ENCODE measurements at regions not wholly inside any gene's neighbourhood (a gene's known extent, or its start where the extent isn't known, plus 50 kb on each side); places are given as distances from the start of the nearest gene placed in this dataset.
"Not testable (repeated sequence)": the region's sequence is repeated elsewhere in the genome, so short reads cannot be mapped to it uniquely, and the experiment has no call there.

DNA sequence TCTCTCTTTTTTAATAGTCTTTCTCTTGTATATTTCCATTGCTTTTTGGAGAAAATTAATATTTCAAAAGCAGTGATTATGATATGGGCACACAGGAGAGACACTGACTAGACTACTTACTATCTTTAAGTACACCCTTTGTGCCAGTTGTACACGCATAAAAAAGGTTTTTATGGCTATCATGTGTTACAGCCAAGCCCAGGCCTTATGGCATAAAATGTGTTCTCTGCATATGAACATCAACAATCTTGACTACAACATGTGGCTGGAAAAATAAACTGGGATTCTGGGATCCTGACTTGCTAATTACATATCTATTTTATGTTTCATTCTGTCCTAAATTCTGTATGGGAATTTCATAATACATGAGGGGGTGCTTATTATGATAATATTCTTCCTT lies 1401.8 kb downstream of the SLITRK5 start:
- no peak for DNase-seq

DNA sequence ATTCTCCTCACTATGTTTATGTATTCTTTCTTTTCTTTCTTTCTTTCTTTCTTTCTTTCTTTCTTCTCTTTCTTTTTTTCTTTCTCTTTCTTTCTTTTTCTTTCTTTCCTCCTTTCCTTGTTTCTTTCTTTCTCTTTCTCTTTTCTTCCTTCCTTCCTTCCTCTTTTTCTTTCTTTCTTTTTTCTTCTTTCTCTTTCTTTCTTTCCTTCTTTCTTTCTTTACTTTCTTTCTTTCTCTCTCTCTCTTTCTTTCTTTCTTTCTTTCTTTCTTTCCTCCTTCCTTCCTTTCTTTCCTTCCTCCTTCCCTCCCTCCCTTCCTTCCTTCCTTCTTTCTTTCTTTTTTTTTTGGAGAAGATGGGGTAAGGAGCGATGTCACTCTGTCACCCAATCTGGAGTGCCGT lies 1405.5 kb downstream of the SLITRK5 start:
- DNase-seq = no peak

DNA sequence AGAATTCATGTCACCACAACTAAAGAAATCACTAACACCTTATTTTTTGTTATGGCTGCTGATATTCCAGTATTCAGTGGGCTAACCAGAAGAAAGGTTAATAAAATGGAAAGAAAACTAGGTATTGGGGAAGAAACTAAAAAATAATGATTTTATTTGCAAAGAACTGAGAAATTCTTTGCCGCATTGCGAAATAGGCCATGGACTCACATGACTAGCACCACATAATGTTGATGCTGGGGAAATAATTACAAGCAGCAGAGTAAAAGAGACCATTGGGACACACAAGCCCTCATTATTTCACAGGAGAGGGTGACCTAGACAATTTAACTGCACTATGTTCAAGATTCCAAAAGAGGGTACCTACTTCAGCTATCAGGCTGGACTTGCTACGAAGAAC lies 1411.5 kb downstream of the SLITRK5 start:
- DNase-seq = no peak

GRCh38 chr13:89088107-89088506 lies 1416.9 kb downstream of the SLITRK5 start:
- not testable (repeated sequence) for DNase-seq

- DNase-seq = no peak
Observed at GRCh38 chr13:89097994-89098393, 1426.8 kb downstream of the SLITRK5 start.

GRCh38 chr13:89113744-89114143 lies 1442.6 kb downstream of the SLITRK5 start:
- DNase-seq = no peak

DNA sequence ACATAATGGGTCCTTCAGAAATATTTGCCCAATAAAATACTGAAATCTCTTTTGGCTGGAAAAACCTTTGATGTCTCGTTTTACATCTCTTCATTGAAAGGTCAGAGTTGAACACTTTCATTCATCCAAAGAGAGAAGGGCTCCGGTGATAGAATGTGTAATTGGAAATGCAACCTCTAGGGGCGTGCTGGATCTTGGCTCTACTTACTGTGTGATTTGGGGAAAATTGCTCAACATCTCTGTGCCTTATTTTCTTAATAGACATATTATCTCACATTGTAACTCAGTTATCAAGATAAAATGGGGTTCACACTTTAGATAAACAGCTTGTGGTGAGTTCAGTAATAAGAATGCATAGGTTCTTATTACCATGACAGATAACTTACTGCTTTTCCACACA lies 1444.1 kb downstream of the SLITRK5 start:
- DNase-seq = no peak

- no peak for DNase-seq
Observed at GRCh38 chr13:89136678-89137077, 1465.5 kb downstream of the SLITRK5 start.

DNA sequence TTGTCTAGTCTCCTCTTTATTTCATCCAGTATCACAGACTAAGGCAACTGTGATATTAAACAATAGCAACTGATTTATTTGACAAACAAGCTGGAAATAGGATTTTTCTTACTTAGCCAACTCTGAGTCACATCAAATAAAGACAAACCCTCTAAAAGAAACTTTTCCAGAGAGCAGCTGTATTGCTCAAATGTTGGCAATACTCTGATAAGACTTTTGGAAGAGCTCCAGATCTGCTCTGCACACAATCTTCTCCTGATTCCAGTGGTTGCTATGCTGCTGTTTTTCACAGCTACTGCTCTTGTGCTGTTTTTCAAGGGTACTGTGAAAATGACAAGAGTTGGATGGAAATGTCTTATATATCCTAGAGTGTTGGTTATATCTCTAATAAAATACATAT lies 1479.2 kb downstream of the SLITRK5 start:
- no peak for DNase-seq

DNA sequence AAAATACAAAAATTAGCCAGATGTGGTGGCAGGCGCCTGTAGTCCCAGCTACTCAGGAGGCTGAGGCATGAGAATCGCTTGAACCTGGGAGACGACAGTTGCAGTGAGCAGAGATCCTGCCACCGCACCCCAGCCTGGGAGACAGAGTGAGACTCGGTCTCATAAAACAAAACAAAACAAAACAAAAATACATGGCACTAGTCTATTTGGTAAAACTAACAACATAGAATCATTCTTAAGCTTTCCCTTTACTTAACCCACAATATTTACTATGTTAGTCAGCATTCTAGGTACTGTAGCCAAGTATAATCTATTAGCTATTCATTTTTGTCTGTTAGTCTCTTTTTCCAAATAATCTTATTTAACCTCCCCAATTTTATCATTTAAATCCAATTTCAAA lies 1482.8 kb downstream of the SLITRK5 start:
- DNase-seq = no peak

- DNase-seq = no peak
Observed at GRCh38 chr13:89163096-89163495, 1491.9 kb downstream of the SLITRK5 start.

GRCh38 chr13:89165685-89166084 lies 1494.5 kb downstream of the SLITRK5 start:
- no peak for DNase-seq

- no peak for DNase-seq
Observed at GRCh38 chr13:89169951-89170350, 1498.8 kb downstream of the SLITRK5 start.

GRCh38 chr13:89181041-89181440 lies 1509.9 kb downstream of the SLITRK5 start:
- no peak for DNase-seq

DNA sequence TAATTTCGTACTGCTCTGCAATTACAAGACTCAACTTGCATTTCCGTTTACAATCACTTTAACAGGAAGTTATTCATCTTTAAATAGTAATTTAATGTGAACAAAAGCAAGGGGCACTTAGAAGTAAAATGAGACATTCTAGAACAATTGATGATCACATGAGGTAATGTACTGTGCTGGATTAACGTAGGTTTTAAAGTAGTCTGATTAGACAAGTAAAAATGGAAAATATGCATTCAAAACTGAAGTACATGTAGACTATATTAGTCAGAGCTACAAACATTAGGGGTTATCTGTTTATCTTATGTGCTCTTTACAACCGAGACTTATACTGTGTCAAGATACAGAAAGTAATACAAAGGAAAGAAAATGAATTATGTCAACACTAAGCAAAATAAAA lies 1528.0 kb downstream of the SLITRK5 start:
- no peak for DNase-seq

- no peak for DNase-seq
Observed at GRCh38 chr13:89204435-89204834, 1533.3 kb downstream of the SLITRK5 start.

DNA sequence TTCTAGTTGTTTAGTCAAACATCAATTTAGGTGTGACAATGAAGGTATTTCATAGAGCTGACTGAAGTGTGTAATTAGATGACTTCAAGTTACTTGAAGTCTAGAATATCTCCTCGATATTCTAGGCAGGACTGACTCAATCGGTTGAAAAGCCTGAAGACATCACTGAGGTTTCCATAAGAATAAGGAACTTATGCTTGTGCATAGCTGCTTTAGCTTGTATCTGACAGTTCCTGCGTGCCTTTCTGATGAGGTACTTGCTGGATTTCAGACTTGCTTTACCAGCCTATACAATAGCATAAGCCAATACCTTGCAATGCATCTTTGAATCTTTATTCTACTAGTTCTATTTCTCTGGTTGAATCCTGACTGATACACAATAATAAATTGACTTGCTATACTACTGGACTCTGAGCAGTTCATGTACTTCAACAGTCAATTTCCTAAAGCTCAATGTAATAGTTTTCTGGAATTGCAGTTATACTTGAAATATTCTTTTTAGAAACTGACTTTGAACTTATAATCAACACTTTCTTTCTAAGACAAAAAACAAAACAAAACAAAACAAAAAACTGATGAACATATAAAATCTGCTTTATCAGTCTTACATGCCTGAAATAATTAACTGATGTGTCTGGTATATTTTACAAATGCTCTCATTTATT lies 1534.8 kb downstream of the SLITRK5 start:
- no peak for DNase-seq

DNA sequence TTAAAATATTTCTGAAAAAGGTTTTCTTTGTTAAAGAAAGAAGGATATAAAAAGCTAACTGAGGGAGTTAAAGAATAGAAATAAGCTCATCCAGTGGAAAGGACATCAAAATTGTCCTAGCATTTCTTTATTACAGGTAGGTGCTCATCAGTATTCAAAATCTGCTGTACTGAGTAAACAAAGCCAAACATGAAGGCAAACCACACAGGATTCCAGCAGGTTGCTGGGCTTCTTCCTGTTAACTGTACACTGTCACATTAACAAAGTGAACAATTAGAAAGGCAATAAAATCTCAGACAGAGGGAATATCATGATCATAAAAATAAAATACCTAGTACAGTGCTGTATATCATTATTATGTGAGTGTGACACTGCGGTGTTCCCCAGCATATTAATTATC lies 1541.0 kb downstream of the SLITRK5 start:
- DNase-seq = no peak

DNA sequence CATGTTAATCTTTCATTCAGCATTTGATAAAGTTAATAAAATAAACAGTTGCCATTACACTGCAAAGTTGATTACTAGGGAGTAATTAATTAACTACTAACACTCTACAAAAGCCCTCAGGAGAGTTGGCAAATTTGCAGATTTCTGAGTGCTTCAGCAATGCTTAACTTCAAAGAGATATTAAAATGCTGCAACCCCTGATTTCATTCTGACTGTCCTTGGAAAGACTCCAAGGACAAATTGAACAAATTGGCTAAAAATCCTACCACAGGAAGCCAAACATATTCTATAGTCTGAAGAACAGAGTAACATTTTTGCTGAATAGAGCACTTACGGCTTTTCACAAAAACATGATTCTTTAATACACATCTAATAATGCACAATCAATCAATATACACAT lies 1543.0 kb downstream of the SLITRK5 start:
- DNase-seq = no peak

DNA sequence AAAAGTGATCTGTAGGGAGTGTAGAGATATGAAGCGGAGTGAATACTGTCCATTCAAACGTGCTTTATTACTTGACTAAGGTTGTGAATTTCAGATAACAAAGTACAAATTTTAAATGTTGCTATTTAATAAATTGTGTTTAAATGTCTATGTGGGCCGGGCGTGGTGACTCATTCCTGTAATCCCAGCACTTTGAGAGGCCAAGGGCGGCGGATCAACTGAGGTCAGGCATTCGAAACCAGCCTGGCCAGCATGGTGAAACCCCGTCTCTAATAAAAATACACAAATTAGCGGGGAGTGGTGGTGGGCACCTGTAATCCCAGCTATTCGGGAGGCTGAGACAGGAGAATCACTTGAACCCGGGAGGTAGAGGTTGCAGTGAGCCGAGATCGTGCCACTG lies 1544.1 kb downstream of the SLITRK5 start:
- DNase-seq = not testable (repeated sequence)

DNA sequence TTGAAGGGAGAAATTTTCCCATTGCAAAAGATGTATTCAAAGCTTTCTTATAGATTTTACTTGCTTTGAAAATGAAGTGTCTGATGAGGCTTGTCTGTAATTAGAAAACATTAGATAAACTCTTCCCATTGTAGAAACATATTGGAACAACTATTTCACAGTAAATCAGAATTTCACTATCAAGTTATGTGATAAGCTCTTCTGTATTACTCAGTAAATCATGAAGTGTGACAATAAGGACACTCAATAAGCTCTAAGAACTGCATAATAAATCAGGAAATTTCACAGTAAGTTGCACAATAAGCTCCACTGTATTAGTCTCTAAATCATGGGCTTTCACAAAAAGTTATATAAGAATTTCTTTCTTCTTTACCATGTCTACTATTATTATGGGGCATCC lies 1546.6 kb downstream of the SLITRK5 start:
- DNase-seq = no peak

DNA sequence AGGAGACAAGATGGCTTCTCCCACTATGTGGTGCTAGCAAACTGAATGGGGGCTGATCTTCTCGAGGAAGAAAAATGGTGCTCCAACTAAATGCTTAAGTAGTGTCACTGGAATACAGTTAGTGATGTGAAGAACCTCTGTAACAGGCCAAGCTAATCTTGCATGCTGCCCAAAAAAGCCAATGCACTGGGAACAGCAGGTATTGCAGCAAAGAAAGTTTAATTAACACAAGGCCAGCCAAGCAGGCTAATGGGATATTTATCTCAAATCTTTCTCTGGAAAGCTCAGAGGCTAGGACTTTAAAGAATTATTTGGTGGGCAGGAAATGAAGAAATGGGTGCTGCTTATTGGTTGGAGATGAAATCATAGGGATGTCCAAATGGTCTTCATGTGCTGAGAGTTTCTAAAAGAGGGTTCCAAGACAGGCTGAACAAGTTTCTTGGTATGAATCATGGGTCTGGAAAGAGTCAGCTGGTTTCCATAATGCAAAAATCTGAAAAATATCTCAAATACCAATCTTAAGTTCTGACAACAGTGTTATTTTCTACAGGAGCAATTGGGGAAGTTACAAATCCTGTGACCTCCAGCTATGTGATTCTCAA lies 1550.5 kb downstream of the SLITRK5 start:
- no peak for DNase-seq

- no peak for DNase-seq
Observed at GRCh38 chr13:89227356-89227755, 1556.2 kb downstream of the SLITRK5 start.

GRCh38 chr13:89238496-89238895 lies 1567.3 kb downstream of the SLITRK5 start:
- no peak for DNase-seq

All from CD4-positive, alpha-beta T cell treated with Interleukin-10 for 1 hour (primary cell).